GM21528 (cell line): ENCODE measurements at regions not wholly inside any gene's neighbourhood (a gene's known extent, or its start where the extent isn't known, plus 50 kb on each side); places are given as distances from the start of the nearest gene placed in this dataset.

Experiments
- ATAC-seq: cut with Tn5 transposase; IDR thresholded peaks from one replicate; pipeline ENCODE4 v1.9.1; 2021; ENCODE audit warnings: mild to moderate bottlenecking, moderate library complexity; ENCODE audit not compliant: unreplicated experiment, low FRiP score

GRCh38 chr13:21316376-21316775 is 139.9 kb downstream of the MRPL57 start:
- no peak for ATAC-seq

GRCh38 chr13:21318891-21319532 is 140.1 kb downstream of the ZDHHC20 start:
- no peak for ATAC-seq

GRCh38 chr13:21319869-21320641 is 139.0 kb downstream of the ZDHHC20 start:
- ATAC-seq: no peak

- no peak for ATAC-seq
Measured at GRCh38 chr13:21320642-21321034, 138.5 kb downstream of the ZDHHC20 start.

GRCh38 chr13:21321269-21321668 is 137.8 kb downstream of the ZDHHC20 start:
- ATAC-seq: no peak

- ATAC-seq: no peak
Measured at GRCh38 chr13:21322327-21322965, 136.7 kb downstream of the ZDHHC20 start.
